ENCODE measurements at regions not wholly inside any gene's neighbourhood (a gene's known extent, or its start where the extent isn't known, plus 50 kb on each side); places are given as distances from the start of the nearest gene placed in this dataset.

GRCh38 chr3:74345701-74346100, 268.8 kb downstream of the CNTN3 start:
- TF ChIP-seq, protein P1, sequence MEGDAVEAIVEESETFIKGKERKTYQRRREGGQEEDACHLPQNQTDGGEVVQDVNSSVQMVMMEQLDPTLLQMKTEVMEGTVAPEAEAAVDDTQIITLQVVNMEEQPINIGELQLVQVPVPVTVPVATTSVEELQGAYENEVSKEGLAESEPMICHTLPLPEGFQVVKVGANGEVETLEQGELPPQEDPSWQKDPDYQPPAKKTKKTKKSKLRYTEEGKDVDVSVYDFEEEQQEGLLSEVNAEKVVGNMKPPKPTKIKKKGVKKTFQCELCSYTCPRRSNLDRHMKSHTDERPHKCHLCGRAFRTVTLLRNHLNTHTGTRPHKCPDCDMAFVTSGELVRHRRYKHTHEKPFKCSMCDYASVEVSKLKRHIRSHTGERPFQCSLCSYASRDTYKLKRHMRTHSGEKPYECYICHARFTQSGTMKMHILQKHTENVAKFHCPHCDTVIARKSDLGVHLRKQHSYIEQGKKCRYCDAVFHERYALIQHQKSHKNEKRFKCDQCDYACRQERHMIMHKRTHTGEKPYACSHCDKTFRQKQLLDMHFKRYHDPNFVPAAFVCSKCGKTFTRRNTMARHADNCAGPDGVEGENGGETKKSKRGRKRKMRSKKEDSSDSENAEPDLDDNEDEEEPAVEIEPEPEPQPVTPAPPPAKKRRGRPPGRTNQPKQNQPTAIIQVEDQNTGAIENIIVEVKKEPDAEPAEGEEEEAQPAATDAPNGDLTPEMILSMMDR (IDR thresholded peaks at IDR 0.05): no peak
- no peak for TF ChIP-seq POLR2A (IDR thresholded peaks at IDR 0.05)

DNA sequence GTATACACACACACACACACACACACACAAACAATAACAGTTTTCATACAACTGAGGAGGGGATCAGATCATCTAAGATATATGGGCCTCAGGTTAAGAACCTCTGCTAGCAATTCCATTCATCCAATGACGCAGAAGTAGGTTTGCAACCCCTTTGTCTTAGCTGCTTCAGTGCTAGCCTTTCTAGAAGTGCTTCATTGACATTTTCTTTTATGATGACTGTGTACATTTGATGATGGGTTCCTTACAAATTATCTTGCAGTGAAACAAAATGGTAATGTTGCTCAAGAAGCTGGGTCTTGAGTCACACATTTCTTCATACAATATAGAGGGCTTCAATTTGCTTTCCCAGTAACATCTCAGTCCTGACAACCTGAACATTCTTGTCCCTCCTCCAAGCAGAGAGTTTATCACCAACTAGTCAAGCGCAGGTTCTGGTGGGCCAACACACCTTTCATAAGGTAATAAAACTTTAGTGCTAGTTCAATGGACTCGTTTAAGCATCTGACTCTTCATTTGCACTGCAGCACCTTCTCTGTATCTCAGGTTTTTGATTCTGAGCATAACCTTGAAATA, 269.5 kb downstream of the CNTN3 start:
- H3K36me3 ChIP-seq: no peaks in the 10 kb centered on the region
- H3K4me1 ChIP-seq: no peaks in the 10 kb centered on the region
- TF ChIP-seq, protein P1 (IDR thresholded peaks at IDR 0.05): no peak
- no peak for TF ChIP-seq POLR2A (IDR thresholded peaks at IDR 0.05)
- no peak for DNase-seq
- H3K4me3 ChIP-seq: no peak overlapping the region
- peaks cover 0 to 3% (median 0%) of the 10 kb centered on the region in 4 donors for H3K9me3 ChIP-seq
- H3K27me3 ChIP-seq: no peaks in the 10 kb centered on the region
- no peak overlapping the region for H3K27ac ChIP-seq

More at GRCh38 chr3:74345701-74346100, 268.8 kb downstream of the CNTN3 start:
- Histone ChIP-seq H3K4me1 (no peaks in the 10 kb centered on the region), H3K27me3 (no peaks in the 10 kb centered on the region), H3K9me3 (peaks cover 0 to 3% (median 0%) of the 10 kb centered on the region in 4 donors), H3K36me3 (no peaks in the 10 kb centered on the region), H3K4me3 (no peak overlapping the region), H3K27ac (no peak overlapping the region)
- no peak for DNase-seq

GRCh38 chr3:74343391-74343790, 271.1 kb downstream of the CNTN3 start:
- Histone ChIP-seq H3K27ac (no peak overlapping the region), H3K27me3 (no peaks in the 10 kb centered on the region), H3K9me3 (peaks cover 0 to 3% (median 0%) of the 10 kb centered on the region in 4 donors), H3K4me3 (no peak overlapping the region), H3K36me3 (no peaks in the 10 kb centered on the region), H3K4me1 (no peaks in the 10 kb centered on the region)
- DNase-seq: no peak
- TF ChIP-seq, protein P1 (IDR thresholded peaks at IDR 0.05): no peak
- no peak for TF ChIP-seq POLR2A (IDR thresholded peaks at IDR 0.05)

- no peak overlapping the region for H3K27ac ChIP-seq
- no peaks in the 10 kb centered on the region for H3K9me3 ChIP-seq
- no peak for DNase-seq
- TF ChIP-seq, protein P1 (IDR thresholded peaks at IDR 0.05): no peak
- no peak for TF ChIP-seq POLR2A (IDR thresholded peaks at IDR 0.05)
- H3K4me1 ChIP-seq: no peaks in the 10 kb centered on the region
- H3K4me3 ChIP-seq: no peak overlapping the region
- no peaks in the 10 kb centered on the region for H3K27me3 ChIP-seq
- H3K36me3 ChIP-seq: no peaks in the 10 kb centered on the region
Measured at GRCh38 chr3:74338998-74339397, 275.5 kb downstream of the CNTN3 start.

- H3K9me3 ChIP-seq: no peaks in the 10 kb centered on the region
- TF ChIP-seq, protein P1 (IDR thresholded peaks at IDR 0.05): no peak
- no peak for TF ChIP-seq POLR2A (IDR thresholded peaks at IDR 0.05)
- H3K36me3 ChIP-seq: no peaks in the 10 kb centered on the region
- H3K27me3 ChIP-seq: no peaks in the 10 kb centered on the region
- no peaks in the 10 kb centered on the region for H3K4me1 ChIP-seq
- no peak overlapping the region for H3K27ac ChIP-seq
- no peak overlapping the region for H3K4me3 ChIP-seq
- no peak for DNase-seq
Measured at GRCh38 chr3:74332165-74332564, 282.3 kb downstream of the CNTN3 start.

DNA sequence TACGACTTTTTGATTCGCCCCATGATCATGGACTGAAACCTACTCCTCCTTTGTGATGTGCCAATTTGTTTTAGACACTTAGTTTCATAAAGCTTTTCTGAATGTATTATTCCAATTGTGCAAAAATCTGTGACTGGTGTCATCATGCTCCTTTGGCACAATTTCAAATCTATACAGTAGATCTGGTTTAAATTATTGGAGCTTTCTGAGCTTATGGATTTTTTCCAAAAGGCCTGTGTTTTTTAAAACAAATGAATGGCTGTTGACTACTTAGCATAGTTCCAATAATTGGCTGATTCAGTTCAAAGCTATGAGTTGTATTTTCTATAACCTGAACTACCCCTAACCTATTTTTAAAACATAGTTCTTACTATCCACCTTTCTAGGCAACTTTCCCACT, 282.7 kb downstream of the CNTN3 start:
- TF ChIP-seq POLR2A (IDR thresholded peaks at IDR 0.05): no peak
- TF ChIP-seq, protein P1 (IDR thresholded peaks at IDR 0.05): no peak

More for the DNA sequence above, 282.7 kb downstream of the CNTN3 start:
- DNase-seq: no peak
- Histone ChIP-seq H3K27me3 (no peaks in the 10 kb centered on the region), H3K4me3 (no peak overlapping the region), H3K4me1 (no peaks in the 10 kb centered on the region), H3K9me3 (no peaks in the 10 kb centered on the region), H3K27ac (no peak overlapping the region), H3K36me3 (no peaks in the 10 kb centered on the region)

All from Peyer's patch (tissue), 4 donors.